GM18502 (cell line): ENCODE measurements at regions not wholly inside any gene's neighbourhood (a gene's known extent, or its start where the extent isn't known, plus 50 kb on each side); places are given as distances from the start of the nearest gene placed in this dataset.
"Not testable (repeated sequence)": the region's sequence is repeated elsewhere in the genome, so short reads cannot be mapped to it uniquely, and the experiment has no call there.

ENCODE experiments used
- ATAC-seq: cut with Tn5 transposase; IDR thresholded peaks from one replicate; pipeline ENCODE4 v1.9.1; 2021; ENCODE audit warnings: mild to moderate bottlenecking; ENCODE audit not compliant: unreplicated experiment, poor library complexity

- no peak for ATAC-seq
Measured at GRCh38 chr9:78127279-78128225, 95.9 kb upstream of the GNAQ start.

GRCh38 chr9:78123808-78124207 is 92.2 kb upstream of the GNAQ start:
- no peak for ATAC-seq

DNA sequence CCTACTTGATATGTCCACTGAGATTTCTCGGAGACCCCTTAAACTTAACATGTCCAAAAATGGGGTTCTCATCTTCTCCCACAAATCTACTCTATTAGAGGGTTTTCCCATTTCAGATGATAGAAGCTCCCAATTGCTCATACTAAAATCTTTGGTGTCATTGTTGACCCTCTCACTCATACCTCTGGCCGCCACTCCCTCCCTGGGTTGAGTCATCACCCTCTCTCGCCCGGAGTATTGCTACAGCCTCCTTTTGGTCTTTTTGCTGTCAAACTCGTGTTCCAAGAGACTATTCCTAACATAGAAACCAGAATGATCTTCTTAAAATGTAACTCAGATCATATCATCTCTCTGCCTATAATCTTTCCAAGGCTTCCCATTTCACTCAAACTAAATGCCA is 91.0 kb upstream of the GNAQ start:
- no peak for ATAC-seq

DNA sequence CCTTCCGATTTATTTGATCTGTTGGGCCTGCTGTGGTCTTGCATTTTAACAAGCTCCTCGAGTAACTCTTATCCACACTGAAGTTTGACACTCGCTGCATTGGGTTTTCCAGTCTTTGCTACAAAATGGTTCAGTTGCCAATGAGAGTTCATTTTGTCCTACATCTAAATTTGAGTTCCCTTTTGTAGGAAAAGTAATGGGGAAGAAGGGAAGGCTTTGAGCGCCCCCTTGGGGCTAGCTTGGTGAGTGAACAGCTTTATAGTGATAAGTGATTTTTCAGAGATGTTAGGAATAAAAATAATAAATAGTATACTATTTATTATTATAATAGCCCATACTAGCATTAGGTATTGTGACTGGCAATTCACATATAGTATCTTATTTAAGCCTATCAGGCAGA is 89.9 kb upstream of the GNAQ start:
- no peak for ATAC-seq

GRCh38 chr9:78118742-78119473 is 87.3 kb upstream of the GNAQ start:
- peak; percentile 94 for ATAC-seq

DNA sequence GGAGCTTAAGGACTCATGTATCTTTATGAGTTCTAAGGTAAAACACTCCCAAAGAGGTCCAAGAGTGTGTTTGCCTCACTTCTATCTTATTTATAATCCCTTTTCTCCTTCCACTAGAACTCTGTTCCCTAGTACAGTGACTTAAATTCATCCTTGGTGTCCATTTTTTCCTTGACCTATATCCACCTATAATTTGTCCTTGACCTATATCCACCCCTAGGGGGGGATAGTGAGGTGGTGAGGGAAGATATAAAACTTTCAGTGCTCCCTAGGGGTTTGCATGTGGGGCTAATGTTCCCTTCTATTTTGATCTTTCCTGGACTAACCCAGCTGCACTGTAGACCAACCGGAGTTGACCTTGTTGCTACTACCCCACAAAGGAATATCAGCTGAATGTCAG is 83.5 kb upstream of the GNAQ start:
- peak; percentile 64 for ATAC-seq

GRCh38 chr9:78114581-78114980 is 83.0 kb upstream of the GNAQ start:
- no peak for ATAC-seq

GRCh38 chr9:78112406-78112805 is 80.8 kb upstream of the GNAQ start:
- ATAC-seq: no peak

DNA sequence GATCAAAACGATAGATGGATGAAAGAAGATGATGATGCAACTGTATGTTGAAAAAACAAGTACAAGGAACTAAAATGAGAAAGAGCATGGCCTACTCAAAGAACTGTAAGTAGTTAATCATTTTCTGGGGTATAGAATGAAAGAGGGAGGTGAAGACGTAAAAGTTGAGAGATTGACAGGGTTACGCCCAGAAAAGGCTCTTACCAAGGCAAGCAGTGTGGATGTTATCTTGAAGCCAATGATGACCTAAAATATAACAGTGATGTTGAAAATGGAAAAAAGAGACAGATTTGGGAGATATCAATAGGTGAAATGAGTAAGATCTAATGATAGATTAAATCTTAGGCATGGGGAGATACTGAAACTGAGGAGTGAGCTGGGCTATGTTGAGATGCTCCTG is 80.4 kb upstream of the GNAQ start:
- no peak for ATAC-seq

DNA sequence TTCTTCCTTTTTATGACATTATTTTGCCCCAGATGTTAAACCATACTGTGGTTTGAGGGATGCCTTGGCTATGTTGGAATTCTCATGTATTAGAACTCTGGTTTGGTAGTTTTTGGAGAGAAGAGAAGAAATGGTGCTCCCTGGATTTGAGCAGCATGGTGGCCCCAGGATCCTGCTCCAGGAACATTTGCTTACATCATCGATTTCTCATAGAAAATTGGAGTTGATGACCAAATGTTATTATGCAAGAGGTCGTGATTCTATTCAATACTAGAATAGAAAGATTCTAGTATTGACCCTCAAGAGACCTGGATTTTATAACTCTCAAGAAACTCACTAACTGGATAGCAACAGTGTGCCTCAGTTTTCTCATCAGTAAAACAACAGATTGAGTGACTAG is 77.5 kb upstream of the GNAQ start:
- no peak for ATAC-seq

DNA sequence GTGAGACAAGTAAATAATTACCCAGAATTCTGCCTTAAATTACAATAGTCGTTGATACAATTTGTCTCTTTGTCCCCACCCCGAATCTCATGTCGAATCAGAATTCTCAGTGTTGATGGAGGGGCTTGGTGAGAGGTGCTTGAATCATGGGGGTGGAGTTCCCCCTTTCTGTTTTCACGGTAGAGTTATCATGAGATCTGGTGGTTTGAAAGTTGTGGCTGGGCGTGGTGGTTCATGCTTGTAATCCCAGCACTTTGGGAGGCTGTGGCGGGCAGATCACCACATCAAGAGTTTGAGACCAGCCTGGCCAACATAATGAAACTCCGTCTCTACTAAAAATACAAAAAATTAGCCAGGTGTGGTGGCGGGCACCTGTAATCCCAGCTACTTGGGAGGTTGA is 75.0 kb upstream of the GNAQ start:
- not testable (repeated sequence) for ATAC-seq

GRCh38 chr9:78103971-78104433 is 72.4 kb upstream of the GNAQ start:
- ATAC-seq: peak; percentile 83

DNA sequence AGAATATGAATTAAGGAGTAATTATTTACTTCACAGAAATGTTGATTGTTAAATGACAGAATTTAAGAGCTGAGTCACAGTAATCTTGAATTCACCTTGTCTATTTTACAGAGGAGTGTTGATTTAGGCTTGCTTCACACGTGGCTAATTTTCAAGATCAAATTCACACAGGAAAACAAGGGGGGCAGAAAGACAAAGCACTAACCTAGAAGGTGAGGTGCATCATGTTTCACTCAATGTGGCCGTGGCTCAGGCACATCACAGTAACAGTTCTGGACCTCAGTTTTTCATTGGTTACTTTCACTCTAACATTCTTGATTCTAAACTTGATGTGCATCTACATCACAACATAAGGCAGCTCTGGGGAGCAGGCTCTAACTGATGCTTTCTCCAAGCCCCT is 69.6 kb upstream of the GNAQ start:
- ATAC-seq: no peak

GRCh38 chr9:78097541-78097940 is 65.9 kb upstream of the GNAQ start:
- no peak for ATAC-seq

- no peak for ATAC-seq
Measured at GRCh38 chr9:78091731-78092130, 60.1 kb upstream of the GNAQ start.

DNA sequence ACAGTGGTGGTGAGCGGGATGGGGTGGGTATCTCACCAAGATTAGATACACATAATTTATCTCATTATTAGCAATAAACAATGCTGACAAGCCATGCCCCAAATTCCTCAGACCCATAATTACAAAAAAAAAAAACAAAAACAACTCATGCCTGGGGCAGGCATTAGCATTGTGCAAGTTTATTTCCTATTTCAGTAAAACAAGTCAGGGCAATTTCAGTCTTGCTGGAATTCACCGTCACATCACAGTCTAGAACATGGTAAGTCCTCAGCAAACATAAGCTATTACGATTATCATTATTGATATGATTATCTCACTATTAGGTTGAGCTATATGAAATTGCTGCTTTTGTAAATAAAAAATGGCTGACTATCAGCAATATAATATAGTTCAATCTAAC is 57.5 kb upstream of the GNAQ start:
- ATAC-seq: no peak

GRCh38 chr9:78088190-78088589 is 56.6 kb upstream of the GNAQ start:
- ATAC-seq: not testable (repeated sequence)
